Non-pigmented ciliary epithelial cell (primary cell): ENCODE measurements at regions not wholly inside any gene's neighbourhood (a gene's known extent, or its start where the extent isn't known, plus 50 kb on each side); places are given as distances from the start of the nearest gene placed in this dataset.
A peak's percentile ranks its signal among the peaks of the same experiment; 100 is the strongest.

ENCODE experiments used
- DNase-seq: peaks from one replicate; pipeline ENCODE4 v3.0.0-alpha.2; 2010; ENCODE audit warnings: low read depth

DNA sequence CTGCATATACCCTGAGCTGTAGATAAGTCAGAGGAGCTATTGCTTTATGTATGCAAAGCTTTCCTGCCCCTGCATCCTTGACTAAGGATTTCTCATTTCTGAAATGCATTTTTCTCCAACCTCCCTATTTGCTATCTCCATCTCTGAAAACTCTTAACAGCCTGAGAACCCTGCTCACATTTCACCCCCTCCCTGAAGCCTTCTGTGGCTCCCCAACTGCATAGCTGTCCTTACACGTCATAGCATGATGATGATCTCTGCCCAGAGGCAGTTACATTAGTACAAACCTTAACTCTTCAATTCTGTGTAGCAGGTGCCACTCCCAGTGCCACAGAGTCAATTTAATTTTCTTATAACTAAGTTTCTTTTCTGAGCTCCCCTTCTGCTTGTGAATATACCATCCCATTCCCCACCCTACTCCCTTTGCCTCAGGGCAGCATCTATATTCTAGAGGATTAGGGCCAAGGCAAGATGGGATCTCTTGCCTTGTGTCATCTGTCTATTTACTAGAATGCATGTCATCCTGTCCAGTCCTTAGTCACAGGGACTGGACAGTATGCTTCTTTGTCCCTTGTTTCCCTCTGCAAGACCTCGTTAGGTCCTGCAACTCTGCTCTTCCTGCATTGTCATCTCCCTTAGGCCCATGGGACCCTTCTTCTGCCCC is 149.7 kb upstream of the SPRY4 start:
- DNase-seq = no peak

DNA sequence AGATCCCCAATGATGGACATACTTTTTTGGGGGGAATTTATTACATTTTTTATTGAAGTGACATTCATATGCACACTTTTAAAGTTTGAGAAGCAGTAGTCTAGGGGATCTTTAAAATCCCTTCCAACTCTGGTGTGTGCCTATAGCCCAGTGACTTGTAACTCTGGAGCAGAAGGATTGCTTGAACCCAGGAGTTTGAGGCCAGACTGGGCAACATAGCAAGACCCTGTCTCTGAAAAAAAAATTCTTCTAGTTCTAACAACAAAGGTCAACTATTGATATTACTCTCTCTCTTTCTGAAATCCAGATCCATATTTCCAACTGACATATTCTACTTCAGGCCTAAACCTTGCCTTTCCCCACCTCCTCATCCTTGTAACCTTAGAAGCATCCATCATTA is 148.2 kb upstream of the SPRY4 start:
- no peak for DNase-seq

DNA sequence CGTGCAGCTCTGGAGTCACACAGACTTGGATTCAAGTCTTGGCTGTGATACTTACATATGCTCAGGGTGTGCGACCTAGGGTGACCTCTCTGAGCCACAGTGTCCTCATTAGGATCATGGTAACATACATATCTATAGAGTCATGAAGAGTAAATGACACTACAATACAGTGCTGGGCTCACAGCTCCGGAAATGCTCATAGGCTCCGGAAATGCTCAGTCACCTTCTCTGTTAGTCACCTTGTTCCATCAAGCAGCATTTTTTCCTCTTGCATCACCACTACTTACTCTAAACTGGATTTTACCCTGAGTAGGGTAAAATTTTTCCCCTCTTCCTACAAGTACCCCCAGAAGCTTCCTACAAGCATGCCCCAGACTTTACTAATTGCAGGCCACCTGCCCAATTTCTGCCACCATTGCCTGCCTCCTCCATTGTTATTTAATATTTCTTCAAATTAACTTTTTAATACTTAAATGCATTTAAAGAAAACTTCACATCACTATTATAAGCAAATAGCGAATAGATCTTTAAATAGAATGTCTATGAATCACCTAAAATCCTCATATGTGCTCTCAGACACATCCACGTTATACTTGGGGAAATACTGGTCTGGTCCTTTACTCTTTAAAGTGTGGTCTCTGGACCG is 147.6 kb upstream of the SPRY4 start:
- DNase-seq = peak; percentile 91

DNA sequence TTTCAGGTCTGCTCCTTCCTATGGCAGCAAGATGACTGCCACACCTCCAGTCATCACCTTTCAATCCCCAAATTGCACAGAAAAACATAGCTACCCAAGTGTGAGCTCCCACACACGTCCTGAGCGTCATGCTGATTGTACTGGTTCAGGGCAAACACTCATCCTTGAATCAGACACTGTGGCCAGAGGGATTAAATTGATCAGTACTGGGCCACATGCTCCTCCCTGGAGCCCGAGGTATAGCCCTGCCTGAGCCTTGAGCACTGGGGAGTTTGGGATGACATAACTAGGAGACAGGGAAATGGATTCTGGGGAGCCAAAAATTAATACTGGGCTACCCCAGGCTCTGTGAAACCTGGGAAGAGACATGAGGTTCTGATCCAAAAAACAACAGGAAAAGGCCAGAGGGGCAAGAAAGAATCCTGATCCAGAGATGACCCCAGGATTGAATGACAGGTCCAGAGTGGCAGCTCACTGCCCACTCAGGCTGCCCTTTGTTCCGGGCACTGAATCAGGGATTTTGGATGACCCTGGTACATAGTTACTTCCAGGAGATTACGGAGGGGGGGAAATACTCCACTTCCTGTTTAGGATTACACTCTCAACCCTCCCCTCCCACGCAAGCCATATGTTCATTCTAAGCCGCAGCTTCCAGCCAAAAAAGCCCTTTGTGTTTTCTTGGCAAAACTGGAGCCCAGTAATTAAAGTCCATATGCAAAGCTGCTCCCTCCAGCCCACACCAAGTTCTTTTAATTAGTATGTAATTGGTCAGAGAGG is 141.6 kb upstream of the SPRY4 start:
- DNase-seq = no peak

DNA sequence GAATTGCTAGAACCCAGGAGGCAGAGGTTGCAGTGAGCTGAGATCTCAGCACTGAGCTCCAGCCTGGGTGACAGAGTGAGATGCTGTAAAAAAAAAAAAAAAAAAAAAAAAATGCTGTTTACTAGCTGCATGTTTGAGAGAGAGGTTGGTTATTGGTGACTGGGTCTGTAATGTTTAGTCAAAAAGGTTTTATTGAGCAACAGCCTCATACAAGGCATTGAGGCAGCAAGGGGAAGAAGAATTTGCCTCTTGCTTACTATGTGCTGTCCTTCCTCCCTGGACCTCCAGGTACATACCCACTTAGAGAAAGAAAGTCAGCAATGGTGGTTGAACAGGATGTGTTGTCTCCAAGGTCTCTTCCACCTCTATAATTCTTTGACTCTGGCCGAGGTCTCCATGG is 140.7 kb upstream of the SPRY4 start:
- DNase-seq = no peak

DNA sequence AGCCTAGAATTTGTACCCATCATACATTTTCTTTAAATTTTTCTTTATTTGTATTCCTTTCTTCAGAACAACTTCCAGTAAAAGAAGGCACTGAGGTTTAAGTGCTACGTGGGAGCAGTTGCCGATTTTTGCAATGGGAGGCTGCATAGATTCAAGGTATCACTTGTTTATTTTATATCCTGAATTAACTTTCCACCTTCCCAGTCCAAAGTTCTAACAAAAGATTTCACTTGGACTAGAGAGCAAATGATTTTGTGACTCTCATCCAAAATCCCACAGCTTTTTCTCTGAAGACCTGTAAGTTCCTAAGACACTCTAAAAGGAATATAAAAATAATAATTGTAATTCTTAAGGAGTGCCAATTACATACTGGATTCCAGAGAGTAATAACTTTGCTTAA is 139.1 kb upstream of the SPRY4 start:
- DNase-seq = no peak

DNA sequence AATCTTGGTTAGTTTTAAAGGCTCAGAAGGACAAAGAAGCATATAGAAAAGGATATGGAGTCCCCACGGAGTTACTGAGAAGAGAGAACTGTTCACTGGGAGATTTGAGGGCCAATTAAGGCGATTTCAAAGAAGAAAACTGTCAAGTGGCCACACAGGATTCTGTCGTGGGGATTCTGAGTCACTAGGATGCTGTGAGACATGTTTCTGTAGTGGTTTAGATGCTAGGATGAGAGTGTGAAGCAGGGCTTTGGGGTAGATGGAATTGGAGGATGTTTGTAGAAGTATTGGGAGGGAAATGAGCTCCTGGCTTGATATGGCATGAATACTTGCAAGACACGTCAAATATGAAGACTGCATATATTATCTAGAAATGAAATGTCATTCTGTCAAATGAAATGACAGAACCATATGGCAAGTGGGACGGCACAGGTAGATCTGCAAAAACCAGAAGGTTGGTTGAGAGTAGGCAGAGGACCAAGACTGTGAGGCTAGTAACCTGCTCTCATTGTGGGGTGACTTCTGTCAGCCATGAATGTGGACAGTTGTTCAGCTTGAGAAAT is 136.3 kb upstream of the SPRY4 start:
- DNase-seq = no peak

DNA sequence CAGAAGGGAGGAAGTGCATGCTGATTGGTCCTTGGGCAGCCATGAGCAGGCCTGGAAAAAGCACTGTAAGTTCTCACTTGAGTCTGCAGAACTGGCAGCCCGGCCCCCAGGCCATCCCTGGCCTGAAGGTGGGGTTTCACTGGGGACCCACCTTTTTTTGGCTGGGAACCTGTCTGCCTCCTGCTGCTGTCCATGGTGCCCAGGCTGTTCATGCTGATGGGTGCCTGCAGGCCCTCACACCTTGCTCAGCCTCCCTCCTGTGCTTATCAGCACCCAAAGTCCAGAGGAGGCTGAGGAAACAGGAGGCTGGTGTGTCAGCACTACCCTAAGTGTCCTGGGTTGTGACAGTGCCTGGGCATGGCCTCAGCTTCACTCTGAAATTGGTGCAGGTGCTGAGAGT is 134.4 kb upstream of the SPRY4 start:
- no peak for DNase-seq

DNA sequence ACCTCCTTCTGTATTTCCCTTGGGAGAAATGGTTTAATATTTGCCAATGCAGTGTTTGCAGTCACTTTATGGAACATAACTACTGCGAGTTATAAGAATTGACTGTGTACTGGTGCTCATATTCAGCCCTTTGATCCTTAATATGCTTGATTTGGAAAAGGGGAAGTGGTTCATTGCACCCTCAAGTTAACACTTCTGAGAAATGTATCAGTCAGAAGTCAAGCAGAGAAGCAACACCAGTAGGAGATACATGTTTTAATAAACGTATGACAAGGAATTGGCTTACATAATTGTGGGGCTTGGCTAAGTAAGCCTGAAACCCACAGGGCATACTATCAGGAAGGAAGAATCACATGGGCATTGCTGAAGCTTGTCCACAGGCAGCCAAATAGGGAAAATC is 131.0 kb upstream of the SPRY4 start:
- DNase-seq = no peak

DNA sequence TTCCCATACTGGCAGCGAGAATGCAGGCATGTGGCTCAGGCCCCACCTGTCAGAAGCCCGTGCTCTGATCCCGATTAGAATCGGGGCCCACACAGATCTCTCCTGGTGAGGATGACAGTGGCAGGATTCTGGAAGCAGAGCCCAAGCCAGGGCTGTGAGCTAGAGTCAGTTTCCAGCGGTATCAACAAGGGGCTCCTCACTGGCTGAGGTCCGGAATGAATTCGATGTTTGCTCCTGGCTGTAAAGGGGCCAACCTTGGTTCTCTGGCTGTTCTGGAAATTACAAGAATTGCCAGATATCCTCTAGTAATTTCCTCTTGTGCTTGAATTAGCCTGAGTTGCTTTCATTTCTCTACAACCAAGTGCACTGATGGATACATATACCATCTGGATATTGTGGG is 129.1 kb upstream of the SPRY4 start:
- DNase-seq = no peak

DNA sequence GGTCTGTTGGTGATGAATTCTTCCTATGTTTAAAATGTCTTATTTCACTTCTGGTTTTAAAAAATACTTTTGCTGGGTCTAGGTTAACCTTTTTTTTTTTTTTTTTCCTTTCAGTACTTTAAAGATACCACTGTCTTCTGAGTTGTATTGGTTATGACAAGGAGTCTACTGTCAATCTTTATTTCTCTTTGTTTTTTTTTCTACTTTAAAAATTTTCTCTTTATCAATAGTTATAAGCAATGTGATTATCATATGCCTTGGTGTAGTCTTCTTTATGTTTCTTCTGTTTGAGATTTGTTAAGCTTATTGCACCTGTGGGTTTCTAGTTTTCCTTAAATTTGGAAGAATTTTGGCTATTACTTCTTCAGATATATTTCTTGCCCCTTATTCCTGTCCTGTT is 125.6 kb upstream of the SPRY4 start:
- no peak for DNase-seq

DNA sequence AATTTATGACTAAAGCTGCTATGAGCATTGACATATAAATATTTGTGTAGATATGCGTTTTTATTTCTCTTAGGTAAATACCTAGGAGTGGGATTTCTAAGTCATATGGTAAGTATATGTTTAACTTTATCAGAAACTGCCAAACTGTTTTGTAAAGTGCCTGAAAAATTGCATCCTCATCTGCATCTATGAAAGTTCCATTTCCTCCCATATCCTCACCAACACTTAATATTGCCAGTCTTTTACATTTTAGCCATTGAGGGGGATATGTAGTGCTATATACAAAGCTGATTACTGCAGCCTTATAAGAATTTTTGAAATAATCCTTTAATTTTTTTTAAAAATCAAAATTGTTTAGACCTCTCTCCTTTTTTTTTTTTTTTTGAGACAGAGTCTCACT is 123.1 kb upstream of the SPRY4 start:
- no peak for DNase-seq

DNA sequence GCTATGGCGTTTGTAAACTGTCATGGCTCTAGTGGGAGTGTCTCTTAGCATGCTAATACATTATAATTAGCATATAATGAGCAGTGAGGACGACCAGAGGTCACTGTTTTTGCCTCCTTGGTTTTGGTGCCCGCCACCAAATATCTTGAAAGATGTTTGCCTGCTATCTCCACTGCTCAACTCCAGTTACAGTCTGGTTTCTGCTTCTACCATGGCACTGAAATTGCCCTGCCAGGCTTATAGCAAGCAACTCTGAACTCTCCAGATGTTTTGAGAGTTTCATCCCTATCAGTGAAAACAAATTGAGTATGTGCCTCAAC is 122.1 kb upstream of the SPRY4 start:
- no peak for DNase-seq

DNA sequence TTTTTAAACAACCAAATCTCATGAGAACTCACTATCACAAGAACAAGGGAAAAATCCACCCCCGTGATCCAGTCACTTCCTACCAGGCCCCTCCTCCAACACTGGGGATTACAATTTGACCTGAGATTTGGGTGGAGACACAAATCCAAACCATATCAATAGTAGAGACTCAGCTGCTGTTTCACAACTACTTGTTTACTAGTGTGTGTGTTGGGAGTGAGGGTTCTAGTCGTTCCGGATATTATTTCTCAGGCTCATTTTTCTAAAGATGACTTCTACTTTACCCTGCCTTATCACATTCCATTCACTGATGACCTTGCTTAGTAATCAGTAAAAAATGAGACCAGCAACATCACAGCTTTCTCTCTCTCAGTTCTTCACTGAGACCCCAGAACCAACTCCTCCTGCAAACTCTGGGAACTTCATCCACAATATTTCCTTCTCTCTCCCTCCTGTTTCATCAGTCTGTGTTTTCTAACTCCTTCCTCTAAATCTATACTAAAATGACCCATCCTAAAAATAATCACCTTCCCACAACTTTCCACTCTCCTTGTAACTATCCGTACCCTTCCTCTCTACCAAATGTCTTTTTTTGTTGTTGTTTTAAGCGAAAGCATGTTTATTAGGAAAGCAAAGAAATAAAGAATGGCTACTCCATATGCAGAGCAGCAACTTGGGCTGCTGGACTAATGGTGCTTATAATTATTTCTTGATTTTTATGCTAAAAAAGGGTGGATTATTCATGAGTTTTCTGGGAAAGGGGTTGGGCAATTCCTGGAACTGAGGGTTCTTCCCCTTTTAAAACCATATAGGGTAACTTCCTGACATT is 121.5 kb upstream of the SPRY4 start:
- peak; percentile 79 for DNase-seq

DNA sequence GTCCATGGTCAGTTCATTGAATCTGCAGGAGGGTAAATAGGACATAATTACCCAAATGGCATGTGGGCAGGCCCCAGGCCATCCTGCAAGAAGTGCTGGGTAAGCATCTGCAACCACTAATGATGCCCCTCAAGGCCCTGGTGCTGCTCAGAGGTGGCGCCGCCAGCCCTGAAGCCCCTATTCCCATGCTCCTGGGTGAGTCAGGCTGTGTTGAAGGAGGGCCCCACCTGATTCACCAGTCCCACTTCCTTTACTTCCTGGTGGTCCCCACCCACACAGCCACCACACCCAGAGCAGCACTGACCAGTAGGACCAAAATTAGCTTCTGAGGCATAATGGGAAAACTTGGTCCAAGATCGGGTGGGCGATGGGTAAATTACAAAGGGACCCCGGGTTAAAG is 120.4 kb upstream of the SPRY4 start:
- DNase-seq = no peak

DNA sequence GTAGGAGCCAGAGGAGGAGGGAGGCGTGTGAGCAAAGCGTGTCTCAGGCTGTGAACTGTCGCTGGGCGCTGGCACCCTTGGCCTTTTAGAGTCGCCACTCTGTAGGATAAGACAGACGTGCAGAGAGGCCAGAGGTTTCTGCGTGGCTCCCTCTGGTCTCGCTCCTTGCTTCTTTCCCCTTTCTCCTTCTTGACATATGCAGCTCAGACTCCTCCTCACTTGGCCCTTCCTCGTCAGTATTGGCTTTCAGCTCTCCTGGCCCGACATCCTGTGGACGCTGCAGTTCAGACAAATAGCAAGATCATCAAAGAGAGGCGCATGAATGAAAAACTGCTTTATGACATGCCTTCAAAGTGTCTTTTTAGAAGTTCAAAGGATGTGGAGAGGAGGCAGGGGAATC is 116.8 kb upstream of the SPRY4 start:
- no peak for DNase-seq

DNA sequence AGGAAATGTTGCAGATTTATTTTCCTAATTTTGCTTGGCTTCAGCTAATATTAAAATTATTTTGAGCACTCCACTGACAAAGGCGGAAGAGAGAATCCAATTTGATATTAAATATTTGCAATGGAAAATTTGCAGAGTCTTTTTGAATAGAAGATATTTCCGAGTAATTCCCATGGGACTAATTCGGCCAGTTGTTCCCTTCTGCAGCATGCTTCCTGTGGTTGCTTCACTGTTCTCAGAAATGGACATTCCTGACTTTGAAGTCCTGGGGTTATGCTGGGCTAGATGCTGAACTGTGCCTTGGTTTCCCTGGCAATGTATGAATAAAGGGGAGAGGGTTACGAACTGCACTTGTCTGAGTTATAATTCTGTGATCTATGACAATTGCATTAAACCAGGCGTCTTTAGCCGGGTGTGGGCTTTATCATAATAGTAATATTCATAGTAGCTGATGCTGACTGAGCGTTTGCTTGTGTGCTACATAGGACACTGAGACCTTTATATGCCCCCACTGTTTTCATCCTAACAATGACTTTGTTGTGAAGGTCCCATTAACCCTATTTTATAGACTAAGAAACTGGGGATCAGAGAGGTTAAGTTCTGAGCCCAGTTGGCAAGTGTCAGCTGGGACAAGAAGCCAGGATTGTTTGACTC is 114.5 kb upstream of the SPRY4 start:
- no peak for DNase-seq

DNA sequence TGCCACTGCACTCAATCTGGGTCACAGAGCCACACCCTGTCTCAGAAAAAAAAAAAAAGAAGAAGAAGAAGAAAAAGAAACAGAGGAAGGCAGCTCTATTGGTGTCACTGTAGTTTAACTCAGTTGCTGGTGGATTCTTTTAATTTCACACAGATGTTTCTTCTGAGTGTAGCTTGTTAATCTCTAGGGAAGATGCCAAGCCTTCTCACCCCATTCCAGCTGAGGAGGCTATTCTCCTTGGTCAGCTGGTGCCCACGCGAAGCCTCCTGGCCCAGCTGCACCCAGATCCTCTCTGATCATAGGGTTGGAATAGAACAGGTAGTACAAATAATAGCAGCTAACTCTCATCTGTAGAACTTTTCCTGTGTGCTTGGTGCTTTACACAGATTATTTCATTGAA is 113.8 kb upstream of the SPRY4 start:
- no peak for DNase-seq

DNA sequence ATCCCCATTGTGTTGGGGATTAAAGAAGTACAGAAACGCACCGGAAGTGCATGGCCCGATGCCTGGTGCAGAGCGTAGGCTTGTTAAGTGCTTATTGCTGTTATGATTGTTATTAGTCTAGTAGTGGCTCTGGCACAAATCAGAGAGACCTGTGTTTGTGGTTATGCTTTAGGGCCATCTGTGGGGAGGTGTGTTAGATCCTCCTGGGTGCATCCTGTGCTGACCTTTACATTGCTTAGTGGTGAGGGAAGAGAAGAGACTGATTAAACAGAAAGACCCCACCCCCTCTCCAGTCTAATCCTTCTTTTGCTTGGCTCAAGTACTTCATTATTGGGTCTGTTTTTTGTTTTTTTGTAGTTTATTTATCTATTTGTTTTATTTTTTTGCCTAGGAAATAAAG is 112.7 kb upstream of the SPRY4 start:
- no peak for DNase-seq

DNA sequence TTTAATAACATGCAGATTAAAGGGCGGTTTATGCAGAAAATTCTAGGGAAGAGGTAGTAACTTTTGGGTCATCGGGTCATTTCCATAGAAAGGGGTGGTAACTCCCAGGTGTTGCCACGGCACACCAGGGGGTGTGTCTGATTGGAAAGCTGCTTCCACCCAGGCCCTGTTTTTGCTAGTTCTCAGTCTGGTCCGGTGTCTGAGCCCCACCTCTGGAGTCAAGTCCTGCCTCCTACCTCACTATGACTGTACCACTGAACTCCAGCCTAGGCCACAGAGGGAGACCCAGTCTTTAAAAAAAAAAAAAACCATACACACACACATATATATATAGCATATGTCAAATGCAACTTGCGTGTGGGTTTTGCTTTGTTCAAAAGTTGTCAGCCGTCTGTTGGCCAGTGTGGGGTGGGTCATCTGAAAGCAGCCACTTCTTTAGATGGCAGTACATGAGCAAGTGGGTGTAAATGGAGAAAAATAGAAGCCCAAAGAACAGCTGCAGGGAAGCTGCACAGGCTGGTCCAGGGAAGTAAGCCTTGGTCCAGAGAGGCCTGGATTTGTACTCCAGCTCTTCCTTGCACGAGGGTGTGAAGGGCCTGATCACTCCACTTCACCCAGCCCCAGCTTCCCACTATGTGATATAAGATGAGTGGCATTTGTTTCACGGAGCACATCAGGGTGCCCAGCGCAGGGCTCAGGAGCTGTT is 110.7 kb upstream of the SPRY4 start:
- no peak for DNase-seq

DNA sequence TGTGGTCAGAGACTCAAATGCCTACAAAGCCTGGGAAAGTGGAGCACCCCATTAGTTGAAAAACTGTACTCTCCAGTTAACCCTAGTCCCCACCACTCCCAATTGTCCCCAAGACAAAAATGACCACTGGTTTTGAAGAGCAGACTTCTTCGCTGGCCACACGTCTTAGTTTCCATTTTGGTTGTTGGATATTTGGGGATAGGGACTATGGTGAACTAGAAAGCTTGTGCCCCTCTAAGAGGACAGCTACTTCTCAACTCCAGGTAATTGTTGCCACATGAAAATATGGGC is 109.4 kb upstream of the SPRY4 start:
- DNase-seq = no peak
